K562 (cell line): ENCODE measurements at regions not wholly inside any gene's neighbourhood (a gene's known extent, or its start where the extent isn't known, plus 50 kb on each side); places are given as distances from the start of the nearest gene placed in this dataset.

ENCODE experiments used
- ATAC-seq: fragments of 200-7000 bp; cut with Tn5 transposase; 3 replicates; pipeline ENCODE4 v1.9.1; 2020; ENCODE audit warnings: moderate library complexity
- BruUV-seq: library from RNA; stranded (reverse); fragments of 400-500 nt; replicated peaks from 2 replicates; lab custom pipeline; 2021; lab: Mats Ljungman, UMichigan
- CTCF ChIA-PET: fragments of 300-600 bp; formaldehyde crosslinking; extraction: SDS; loops from one replicate; lab custom pipeline; 2021; ENCODE audit warnings: low intra/inter-chr PET ratio; lab: Yijun Ruan, JAX
- POLR2A ChIA-PET: fragments of 300-600, 350-650 bp; sonication (Branson Sonifier 250); formaldehyde crosslinking; extraction: SDS; loops from one replicate; lab custom pipeline; 2021; ENCODE audit warnings: antibody characterized with exemption, inconsistent platforms; lab: Yijun Ruan, JAX
- DNase-seq, 4 experiments: peaks; one replicate each; pipeline versions ENCODE4 v3.0.0 to v3.0.0-alpha.2; 2011 to 2018; ENCODE audit warnings: low spot score in 3 of 4, mixed read lengths in 3 of 4; ENCODE audit errors: extremely low read depth in 1 of 4
- FAIRE-seq: peaks from 2 replicates; lab custom pipeline; 2011; peaks lifted over from hg19 to GRCh38; lab: Jason Lieb, UNC
- H2AFZ ChIP-seq: 2 replicates; pipeline ENCODE4 v1.6.0; 2011; ENCODE audit warnings: low read depth, low read length, control low read depth, inconsistent platforms
- H3K27ac ChIP-seq: fragments of 200-600 bp; 3 replicates; pipeline ENCODE4 v1.8.0; 2011; ENCODE audit warnings: low read depth, mild to moderate bottlenecking, control low read depth, inconsistent platforms, low read length, moderate library complexity, mixed read lengths; ENCODE audit errors: extremely low read depth
- H3K27me3 ChIP-seq, 2 experiments: fragments of 300-600 bp in 1 of 2; 2 replicates in 1 of 2; 3 replicates in 1 of 2; pipeline versions ENCODE4 v1.6.0 to v1.8.0; 2011; ENCODE audit warnings: inconsistent platforms in 2 of 2, low read length in 2 of 2, mild to moderate bottlenecking in 1 of 2, mixed read lengths in 1 of 2, moderate library complexity in 1 of 2; ENCODE audit not compliant: control insufficient read depth in 2 of 2, insufficient read depth in 2 of 2
- H3K36me3 ChIP-seq: fragments of 300-600 bp; 3 replicates; pipeline ENCODE4 v1.8.0; 2011; ENCODE audit warnings: mild to moderate bottlenecking, low read length, inconsistent platforms; ENCODE audit not compliant: control insufficient read depth, insufficient read depth
- H3K4me1 ChIP-seq, 2 experiments: fragments of 200-600 bp in 1 of 2; replicated peaks in 1 of 2; 2 replicates in 1 of 2; 3 replicates in 1 of 2; pipeline versions ENCODE4 v1.5.1 to v1.8.0; 2011; ENCODE audit warnings: inconsistent platforms in 2 of 2, low read length in 2 of 2, mild to moderate bottlenecking in 1 of 2, mixed read lengths in 1 of 2, moderate library complexity in 1 of 2; ENCODE audit not compliant: control insufficient read depth in 2 of 2, insufficient read depth in 2 of 2
- H3K4me2 ChIP-seq: 2 replicates; pipeline ENCODE4 v1.6.1; 2011; ENCODE audit warnings: low read length, control low read depth, inconsistent platforms, mixed read lengths; ENCODE audit not compliant: insufficient read depth
- H3K4me3 ChIP-seq: fragments of 200-600 bp; sonication (generic), shearing (Covaris generic); 2 replicates; pipeline ENCODE4 v1.5.1; 2016; ENCODE audit warnings: control low read depth, inconsistent platforms
- H3K79me2 ChIP-seq: fragments of 200-600 bp; 3 replicates; pipeline ENCODE4 v1.8.0; 2011; ENCODE audit warnings: low read length, inconsistent platforms; ENCODE audit not compliant: control insufficient read depth, insufficient read depth
- H3K9ac ChIP-seq, 2 experiments: 2 replicates each; pipeline versions ENCODE4 v1.6.0 to v1.6.1; 2011; ENCODE audit warnings: low read depth in 2 of 2, low read length in 2 of 2, control low read depth in 1 of 2, inconsistent platforms in 1 of 2, mild to moderate bottlenecking in 1 of 2, mixed read lengths in 1 of 2; ENCODE audit not compliant: insufficient read depth in 1 of 2
- H3K9me1 ChIP-seq: one replicate; pipeline ENCODE4 v1.6.0; 2011; ENCODE audit warnings: inconsistent platforms, mild to moderate bottlenecking, low read length, moderate library complexity; ENCODE audit not compliant: control insufficient read depth, insufficient read depth
- H3K9me3 ChIP-seq: replicated peaks from 2 replicates; pipeline ENCODE4 v1.5.1; 2011; ENCODE audit warnings: low read depth, low read length, inconsistent platforms; ENCODE audit not compliant: control insufficient read depth, insufficient read depth
- H4K20me1 ChIP-seq: replicated peaks from 2 replicates; pipeline ENCODE4 v1.6.1; 2011; ENCODE audit warnings: low read length, inconsistent platforms, mixed read lengths; ENCODE audit not compliant: control insufficient read depth, insufficient read depth
- CHD4 ChIP-seq: fragments of 200-600 bp; sonication (generic); IDR thresholded peaks from 3 replicates; pipeline ENCODE4 v1.6.1; 2012; ENCODE audit warnings: low read depth, mild to moderate bottlenecking, mixed read lengths, low read length, inconsistent platforms; ENCODE audit not compliant: insufficient read depth, insufficient replicate concordance, poor library complexity, severe bottlenecking
- DPF2 ChIP-seq: fragments of 450-650 bp; IDR thresholded peaks from 2 replicates; pipeline ENCODE4 v1.6.1; 2016
- HSF4 ChIP-seq: fragments of 250-450 bp; sonication (Bioruptor Pico); IDR thresholded peaks from 2 replicates; pipeline ENCODE4 v2.1.2; 2022; ENCODE audit warnings: mild to moderate bottlenecking, moderate library complexity, borderline replicate concordance
- IRF9 ChIP-seq: fragments of 450-650 bp; IDR thresholded peaks from 2 replicates; pipeline ENCODE4 v1.6.1; 2016; ENCODE audit warnings: missing biosample characterization, missing genetic modification characterization
- MXI1 ChIP-seq: IDR thresholded peaks from 2 replicates; pipeline ENCODE4 v1.6.1; 2011; ENCODE audit warnings: low read depth, mild to moderate bottlenecking, improper control_type of control experiment, low read length
- NFE2L1 ChIP-seq: fragments of 450-650 bp; IDR thresholded peaks from 2 replicates; pipeline ENCODE4 v1.6.1; 2016; ENCODE audit warnings: missing genetic modification characterization, low read depth, mild to moderate bottlenecking, missing compliant biosample characterization, moderate library complexity, borderline replicate concordance
- NFRKB ChIP-seq: fragments of 450-650 bp; IDR thresholded peaks from 2 replicates; pipeline ENCODE4 v1.6.1; 2016; ENCODE audit warnings: low read depth
- NONO ChIP-seq, 2 experiments: fragments of 200-400 bp in 1 of 2; fragments of 450-650 bp in 1 of 2; formaldehyde crosslinking in 1 of 2; IDR thresholded peaks; 2 replicates each; pipeline ENCODE4 v1.6.1; 2017; ENCODE audit warnings: low read depth in 2 of 2, mild to moderate bottlenecking in 2 of 2, moderate library complexity in 2 of 2, low read length in 1 of 2
- NR3C1 ChIP-seq: sonication (generic); formaldehyde crosslinking; IDR thresholded peaks from 2 replicates; pipeline ENCODE4 v1.8.1; 2022; ENCODE audit warnings: missing genetic modification reagents
- SLC30A9 ChIP-seq: fragments of 250-450 bp; sonication (Bioruptor Pico); IDR thresholded peaks from 2 replicates; pipeline ENCODE4 v1.8.0; 2022; ENCODE audit warnings: mild to moderate bottlenecking, moderate library complexity
- ZNF76 ChIP-seq: fragments of 250-450 bp; sonication (Bioruptor Pico); IDR thresholded peaks from 2 replicates; pipeline ENCODE4 v1.4.0; 2020; ENCODE audit warnings: mild to moderate bottlenecking, moderate library complexity, borderline replicate concordance
- WGBS: fragments of 100-300 bp; shearing (Covaris generic); methylation state at CpG from one replicate; pipeline ENCODE4 v1.1.6; 2016; ENCODE audit warnings: low coverage, mixed read lengths; ENCODE audit not compliant: insufficient coverage; ENCODE audit errors: missing lambda C conversion rate; 5-methylcytosine and 5-hydroxymethylcytosine counted together
- in situ Hi-C: fragments of 300-500 bp; cut with MboI; formaldehyde crosslinking; loops from 4 replicates; pipeline ENCODE4 v1.15.0; 2018; ENCODE audit warnings: inconsistent platforms, mixed read lengths
- intact Hi-C: fragments of 100-400 bp; cut with micrococcal nuclease; formaldehyde crosslinking; loops from 2 replicates; pipeline ENCODE4 v1.14.2; 2022

- no peak overlapping the region for H3K9ac ChIP-seq
- H3K4me1 ChIP-seq, result no peaks in the 10 kb centered on the region
- WGBS, result 0% methylated on average over 6 of the region's 6 CpGs
- no peak for DNase-seq
- in situ Hi-C loops, result no loop called here
- H3K4me2 ChIP-seq, result no peak overlapping the region
- H3K27ac ChIP-seq, result no peak overlapping the region
- no peak overlapping the region for H2AFZ ChIP-seq
- BruUV-seq, result no TSS peak
- TF ChIP-seq NONO (IDR thresholded peaks at IDR 0.05; ENCODE audit: low read depth in 2 of 2, low read length in 1 of 2), result no peak
- no peak for TF ChIP-seq DPF2
- TF ChIP-seq NFE2L1 (tag), result no peak
- no peak for TF ChIP-seq CHD4
- no peak for TF ChIP-seq MXI1
- no peak for TF ChIP-seq HSF4
- TF ChIP-seq NR3C1 (CRISPR knock-in tag), result no peak
- no peak for TF ChIP-seq SLC30A9
- TF ChIP-seq ZNF76, result no peak
- no peak for TF ChIP-seq IRF9
- no peak for TF ChIP-seq NFRKB
- ChIA-PET CTCF (no interaction called here), POLR2A (no interaction called here)
- no peaks in the 10 kb centered on the region for H3K9me1 ChIP-seq
- ATAC-seq, result no peak
- no peak overlapping the region for H3K4me3 ChIP-seq
- FAIRE-seq, result no peak
- H3K9me3 ChIP-seq, result no peaks in the 10 kb centered on the region
- H3K27me3 ChIP-seq, result no peaks in the 10 kb centered on the region
- intact Hi-C loops, result no loop called here
- no peaks in the 10 kb centered on the region for H4K20me1 ChIP-seq
- H3K36me3 ChIP-seq, result no peaks in the 10 kb centered on the region
- no peaks in the 10 kb centered on the region for H3K79me2 ChIP-seq
These were observed 360.6 kb upstream of the SOX9 start for GRCh38 chr17:71760062-71760720.
